ENCODE measurements at regions not wholly inside any gene's neighbourhood (a gene's known extent, or its start where the extent isn't known, plus 50 kb on each side); places are given as distances from the start of the nearest gene placed in this dataset.

DNA sequence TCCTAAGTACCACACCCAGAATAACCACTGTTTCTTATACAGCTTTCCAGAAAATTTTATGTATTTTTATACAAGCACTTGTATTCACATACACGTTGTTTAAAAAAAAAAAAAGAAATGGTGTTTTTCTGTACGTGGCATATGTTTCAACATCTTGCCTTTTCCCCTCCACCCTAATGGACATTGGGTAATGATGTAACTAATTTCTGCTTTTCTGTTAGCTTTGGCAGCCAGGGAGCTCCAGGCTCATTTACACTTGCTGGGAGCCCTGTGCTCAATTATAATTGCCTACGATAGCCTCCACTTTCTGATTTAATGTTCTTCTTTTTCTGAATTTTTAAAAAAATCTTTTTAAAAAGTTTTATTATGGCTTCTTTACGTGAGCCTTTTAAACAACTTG lies 352.4 kb downstream of the UTRN start:
- TF ChIP-seq NFRKB (IDR thresholded peaks at IDR 0.05) (no peak), PKNOX1 (IDR thresholded peaks at IDR 0.05) (no peak), BHLHE40 (IDR thresholded peaks at IDR 0.05; ENCODE audit: borderline replicate concordance) (no peak), CTBP1 (IDR thresholded peaks at IDR 0.05; ENCODE audit: borderline replicate concordance) (no peak), HDGF (IDR thresholded peaks at IDR 0.05; ENCODE audit: borderline replicate concordance) (no peak), SP1 (IDR thresholded peaks at IDR 0.05) (no peak)
- POLR2A ChIA-PET, result no interaction called here
- CTCF ChIA-PET, result interaction anchor here (0.7 kb wide), 1 partner anchor 23 kb away, joined by 4 read pairs; no protein-coding TSS in a partner anchor
- DNase-seq (ENCODE audit: extremely low spot score), result no peak

- TF ChIP-seq CTBP1 (IDR thresholded peaks at IDR 0.05; ENCODE audit: borderline replicate concordance), result no peak
- no peak for TF ChIP-seq LEF1 (IDR thresholded peaks at IDR 0.05; ENCODE audit: borderline replicate concordance)
- no peak for TF ChIP-seq ARNT (IDR thresholded peaks at IDR 0.05)
- TF ChIP-seq FOXA1 (IDR thresholded peaks at IDR 0.05), result no peak
- ChIA-PET CTCF (no interaction called here), POLR2A (no interaction called here)
- no peak for DNase-seq (ENCODE audit: extremely low spot score)
These were observed 354.5 kb downstream of the UTRN start for GRCh38 chr6:144639654-144640053.

DNA sequence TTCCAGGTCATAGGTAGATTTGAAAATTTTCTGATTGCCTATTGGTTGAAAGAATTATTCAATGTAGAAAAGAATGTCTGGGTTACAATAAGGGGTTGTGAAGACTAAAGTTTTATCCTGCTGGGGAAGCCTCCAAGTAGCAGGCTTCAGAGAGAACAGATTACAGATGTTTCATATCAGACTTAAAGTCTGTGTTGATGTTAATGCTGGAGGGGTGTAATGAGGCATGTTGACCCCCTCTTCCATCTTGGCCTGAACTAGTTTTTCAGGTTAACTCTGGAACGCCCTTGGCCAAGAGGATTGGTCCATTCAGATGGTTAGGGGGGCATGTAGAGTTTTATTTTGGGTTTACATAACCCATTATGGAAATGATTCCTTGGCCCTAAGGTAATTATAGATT lies 356.2 kb downstream of the UTRN start:
- no peak for DNase-seq (ENCODE audit: extremely low spot score)
- ChIA-PET CTCF (no interaction called here), POLR2A (no interaction called here)
- TF ChIP-seq TARDBP (IDR thresholded peaks at IDR 0.05) (no peak), NFRKB (IDR thresholded peaks at IDR 0.05) (no peak), FOXK2 (IDR thresholded peaks at IDR 0.05) (no peak), LEF1 (IDR thresholded peaks at IDR 0.05; ENCODE audit: borderline replicate concordance) (no peak), L3MBTL2 (conservative IDR thresholded peaks at IDR 0.05) (no peak), BHLHE40 (IDR thresholded peaks at IDR 0.05; ENCODE audit: borderline replicate concordance) (no peak), HDGF (IDR thresholded peaks at IDR 0.05; ENCODE audit: borderline replicate concordance) (no peak), SP1 (IDR thresholded peaks at IDR 0.05) (no peak), SUZ12 (IDR thresholded peaks at IDR 0.05) (no peak)

GRCh38 chr6:144644776-144645175 lies 359.6 kb downstream of the UTRN start:
- DNase-seq (ENCODE audit: extremely low spot score), result no peak
- TF ChIP-seq ZNF384 (IDR thresholded peaks at IDR 0.05) (no peak), PKNOX1 (IDR thresholded peaks at IDR 0.05) (no peak)
- CTCF ChIA-PET, result no interaction called here
- POLR2A ChIA-PET, result no interaction called here

- ChIA-PET CTCF (no interaction called here), POLR2A (no interaction called here)
- TF ChIP-seq ELF4 (IDR thresholded peaks at IDR 0.05) (no peak), HDGF (IDR thresholded peaks at IDR 0.05; ENCODE audit: borderline replicate concordance) (no peak), PKNOX1 (IDR thresholded peaks at IDR 0.05) (no peak), L3MBTL2 (conservative IDR thresholded peaks at IDR 0.05) (no peak), SUZ12 (IDR thresholded peaks at IDR 0.05) (no peak), BHLHE40 (IDR thresholded peaks at IDR 0.05; ENCODE audit: borderline replicate concordance) (no peak), SP1 (IDR thresholded peaks at IDR 0.05) (no peak), CTBP1 (IDR thresholded peaks at IDR 0.05; ENCODE audit: borderline replicate concordance) (no peak), FOXM1 (IDR thresholded peaks at IDR 0.05; ENCODE audit: borderline replicate concordance) (no peak), FOXK2 (IDR thresholded peaks at IDR 0.05) (no peak)
- no peak for DNase-seq (ENCODE audit: extremely low spot score)
These were observed 361.2 kb downstream of the UTRN start for GRCh38 chr6:144646093-144647056.

DNA sequence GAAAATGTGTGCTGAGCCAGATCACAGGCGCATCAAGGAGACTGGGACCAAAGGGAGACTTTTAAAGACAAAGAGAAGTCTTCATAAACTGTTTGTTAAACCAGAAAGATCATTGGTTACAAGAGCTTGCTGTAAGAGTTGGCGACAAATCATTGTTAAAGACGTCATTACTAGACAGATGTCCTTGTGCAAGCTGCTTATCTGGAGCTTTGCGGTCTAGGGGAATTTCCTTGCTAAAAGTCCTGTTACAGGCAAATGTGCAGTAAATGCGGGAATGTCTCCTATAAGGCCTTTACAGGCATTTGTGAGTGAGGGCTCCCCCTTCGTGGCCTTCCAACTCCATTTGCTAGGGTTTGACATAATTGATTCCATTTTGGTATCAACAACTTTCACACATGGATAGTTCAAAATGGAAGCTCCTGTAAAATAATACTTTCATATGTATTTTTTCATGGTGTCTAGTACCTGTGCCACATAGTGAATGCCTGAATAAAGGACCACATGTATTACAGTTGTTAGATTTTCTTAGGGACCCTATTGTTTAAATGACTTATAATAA lies 362.4 kb downstream of the UTRN start:
- DNase-seq (ENCODE audit: extremely low spot score), result no peak
- no peak for TF ChIP-seq ZNF384 (IDR thresholded peaks at IDR 0.05)
- no peak for TF ChIP-seq BHLHE40 (IDR thresholded peaks at IDR 0.05; ENCODE audit: borderline replicate concordance)
- no peak for TF ChIP-seq PKNOX1 (IDR thresholded peaks at IDR 0.05)
- TF ChIP-seq SUZ12 (IDR thresholded peaks at IDR 0.05), result no peak
- no peak for TF ChIP-seq LEF1 (IDR thresholded peaks at IDR 0.05; ENCODE audit: borderline replicate concordance)
- no peak for TF ChIP-seq HDGF (IDR thresholded peaks at IDR 0.05; ENCODE audit: borderline replicate concordance)
- TF ChIP-seq FOXK2 (IDR thresholded peaks at IDR 0.05), result no peak
- no peak for TF ChIP-seq CTBP1 (IDR thresholded peaks at IDR 0.05; ENCODE audit: borderline replicate concordance)
- no peak for TF ChIP-seq SP1 (IDR thresholded peaks at IDR 0.05)
- no peak for TF ChIP-seq ELF4 (IDR thresholded peaks at IDR 0.05)
- TF ChIP-seq NFRKB (IDR thresholded peaks at IDR 0.05), result no peak
- TF ChIP-seq L3MBTL2 (conservative IDR thresholded peaks at IDR 0.05), result no peak
- no peak for TF ChIP-seq ARNT (IDR thresholded peaks at IDR 0.05)
- no peak for TF ChIP-seq FOXM1 (IDR thresholded peaks at IDR 0.05; ENCODE audit: borderline replicate concordance)
- TF ChIP-seq FOXA1 (IDR thresholded peaks at IDR 0.05), result no peak
- TF ChIP-seq TARDBP (IDR thresholded peaks at IDR 0.05), result no peak
- POLR2A ChIA-PET, result no interaction called here
- CTCF ChIA-PET, result no interaction called here
